ENCODE measurements at regions not wholly inside any gene's neighbourhood (a gene's known extent, or its start where the extent isn't known, plus 50 kb on each side); places are given as distances from the start of the nearest gene placed in this dataset.

- no peaks in the 10 kb centered on the region for H3K9me2 ChIP-seq (ENCODE audit: low read depth, low read length)
- no peak overlapping the region for H3K4me3 ChIP-seq (ENCODE audit: low read depth, low read length, poor library complexity, severe bottlenecking)
- H4K20me1 ChIP-seq (ENCODE audit: insufficient read depth, low read length): no peaks in the 10 kb centered on the region
- peaks cover 6% of the 10 kb centered on the region; the same call in 1 of the 2 replicates for H3K9me3 ChIP-seq (ENCODE audit: low read length)
- no peak overlapping the region for H2AFZ ChIP-seq (ENCODE audit: low read length)
- H3K4me1 ChIP-seq (ENCODE audit: insufficient read depth, low read length, severe bottlenecking): peaks cover 11% of the 10 kb centered on the region
- no peak overlapping the region for H3K4me2 ChIP-seq (ENCODE audit: low read length)
- TF ChIP-seq CTCF (IDR thresholded peaks at IDR 0.05; ENCODE audit: low read length): no peak
- TF ChIP-seq EZH2 (IDR thresholded peaks at IDR 0.05; ENCODE audit: borderline replicate concordance, low read length): no peak
- H3K27me3 ChIP-seq (ENCODE audit: insufficient read depth, low read length): no peaks in the 10 kb centered on the region
- no peaks in the 10 kb centered on the region for H3F3A ChIP-seq (ENCODE audit: insufficient read depth, low read length)
- H3K27ac ChIP-seq (ENCODE audit: low read depth, low read length, poor library complexity, severe bottlenecking): no peak overlapping the region
- no peaks in the 10 kb centered on the region for H3K36me3 ChIP-seq (ENCODE audit: insufficient read depth, low read length)
- H3K79me2 ChIP-seq (ENCODE audit: insufficient read depth, low read length): no peaks in the 10 kb centered on the region
- H3K9ac ChIP-seq (ENCODE audit: low read length): no peak overlapping the region
Observed at GRCh38 chr18:60982329-60982695, 350.9 kb upstream of the CDH20 start.

- H2AFZ ChIP-seq (ENCODE audit: low read length): no peak overlapping the region
- H3K36me3 ChIP-seq (ENCODE audit: insufficient read depth, low read length): no peaks in the 10 kb centered on the region
- H3K9ac ChIP-seq (ENCODE audit: low read length): no peak overlapping the region
- no peaks in the 10 kb centered on the region for H4K20me1 ChIP-seq (ENCODE audit: insufficient read depth, low read length)
- H3K4me3 ChIP-seq (ENCODE audit: low read depth, low read length, poor library complexity, severe bottlenecking): no peak overlapping the region
- no peaks in the 10 kb centered on the region for H3K9me2 ChIP-seq (ENCODE audit: low read depth, low read length)
- peaks cover 6% of the 10 kb centered on the region; the same call in 1 of the 2 replicates for H3K9me3 ChIP-seq (ENCODE audit: low read length)
- H3F3A ChIP-seq (ENCODE audit: insufficient read depth, low read length): no peaks in the 10 kb centered on the region
- no peaks in the 10 kb centered on the region for H3K27me3 ChIP-seq (ENCODE audit: insufficient read depth, low read length)
- no peak overlapping the region for H3K27ac ChIP-seq (ENCODE audit: low read depth, low read length, poor library complexity, severe bottlenecking)
- TF ChIP-seq CTCF (IDR thresholded peaks at IDR 0.05; ENCODE audit: low read length) (no peak), EZH2 (IDR thresholded peaks at IDR 0.05; ENCODE audit: borderline replicate concordance, low read length) (no peak)
- H3K79me2 ChIP-seq (ENCODE audit: insufficient read depth, low read length): no peaks in the 10 kb centered on the region
- no peak overlapping the region for H3K4me2 ChIP-seq (ENCODE audit: low read length)
- peaks cover 5% of the 10 kb centered on the region for H3K4me1 ChIP-seq (ENCODE audit: insufficient read depth, low read length, severe bottlenecking)
Observed at GRCh38 chr18:60982928-60983327, 350.3 kb upstream of the CDH20 start.

GRCh38 chr18:60984510-60984909, 348.7 kb upstream of the CDH20 start:
- no peak overlapping the region for H2AFZ ChIP-seq (ENCODE audit: low read length)
- no peaks in the 10 kb centered on the region for H3K79me2 ChIP-seq (ENCODE audit: insufficient read depth, low read length)
- H3K9me3 ChIP-seq (ENCODE audit: low read length): peaks cover 6% of the 10 kb centered on the region; the same call in 1 of the 2 replicates
- TF ChIP-seq EZH2 (IDR thresholded peaks at IDR 0.05; ENCODE audit: borderline replicate concordance, low read length): no peak
- no peak for TF ChIP-seq CTCF (IDR thresholded peaks at IDR 0.05; ENCODE audit: low read length)
- H3K4me3 ChIP-seq (ENCODE audit: low read depth, low read length, poor library complexity, severe bottlenecking): no peak overlapping the region
- no peaks in the 10 kb centered on the region for H4K20me1 ChIP-seq (ENCODE audit: insufficient read depth, low read length)
- no peaks in the 10 kb centered on the region for H3F3A ChIP-seq (ENCODE audit: insufficient read depth, low read length)
- H3K9me2 ChIP-seq (ENCODE audit: low read depth, low read length): no peaks in the 10 kb centered on the region
- no peaks in the 10 kb centered on the region for H3K27me3 ChIP-seq (ENCODE audit: insufficient read depth, low read length)
- no peak overlapping the region for H3K4me2 ChIP-seq (ENCODE audit: low read length)
- no peak overlapping the region for H3K9ac ChIP-seq (ENCODE audit: low read length)
- no peaks in the 10 kb centered on the region for H3K4me1 ChIP-seq (ENCODE audit: insufficient read depth, low read length, severe bottlenecking)
- H3K27ac ChIP-seq (ENCODE audit: low read depth, low read length, poor library complexity, severe bottlenecking): no peak overlapping the region
- H3K36me3 ChIP-seq (ENCODE audit: insufficient read depth, low read length): no peaks in the 10 kb centered on the region

Measured in OCI-LY1 (cell line).